Loucy (cell line): ENCODE measurements at regions not wholly inside any gene's neighbourhood (a gene's known extent, or its start where the extent isn't known, plus 50 kb on each side); places are given as distances from the start of the nearest gene placed in this dataset.

Source experiments
- H2AFZ ChIP-seq: fragments of 200-600 bp; sonication (generic); 2 replicates; pipeline ENCODE4 v1.6.0; 2016; ENCODE audit warnings: antibody characterized with exemption, mild to moderate bottlenecking, low read length, moderate library complexity
- H3F3A ChIP-seq: fragments of 200-600 bp; 2 replicates; pipeline ENCODE4 v1.6.0; 2016; ENCODE audit warnings: antibody characterized with exemption, low read depth, mild to moderate bottlenecking
- H3K27me3 ChIP-seq: fragments of 200-600 bp; sonication (generic); 2 replicates; pipeline ENCODE4 v1.6.1; 2014; ENCODE audit warnings: low read length, mild to moderate bottlenecking; ENCODE audit not compliant: insufficient read depth, poor library complexity, severe bottlenecking
- H3K36me3 ChIP-seq: fragments of 200-600 bp; sonication (generic); 2 replicates; pipeline ENCODE4 v1.6.1; 2016; ENCODE audit warnings: low read length; ENCODE audit not compliant: insufficient read depth
- H3K4me1 ChIP-seq: fragments of 200-600 bp; sonication (generic); 2 replicates; pipeline ENCODE4 v1.5.1; 2014; ENCODE audit warnings: low read length, mild to moderate bottlenecking; ENCODE audit not compliant: insufficient read depth, poor library complexity, severe bottlenecking
- H3K4me2 ChIP-seq: fragments of 200-600 bp; sonication (generic); 2 replicates; pipeline ENCODE4 v1.6.0; 2014; ENCODE audit warnings: antibody characterized with exemption, low read length, low read depth, mild to moderate bottlenecking; ENCODE audit not compliant: poor library complexity, severe bottlenecking
- H3K4me3 ChIP-seq: fragments of 200-600 bp; sonication (generic); 2 replicates; pipeline ENCODE4 v1.5.1; 2014; ENCODE audit warnings: low read length, mild to moderate bottlenecking, mixed read lengths; ENCODE audit not compliant: poor library complexity, severe bottlenecking
- H3K79me2 ChIP-seq: fragments of 200-600 bp; sonication (generic); 2 replicates; pipeline ENCODE4 v1.6.1; 2014; ENCODE audit warnings: low read length; ENCODE audit not compliant: insufficient read depth
- H3K9ac ChIP-seq: fragments of 200-600 bp; sonication (generic); 2 replicates; pipeline ENCODE4 v1.6.0; 2014; ENCODE audit warnings: mild to moderate bottlenecking, low read depth, low read length, moderate library complexity; ENCODE audit not compliant: poor library complexity, severe bottlenecking
- H3K9me2 ChIP-seq: fragments of 200-600 bp; sonication (generic); replicated peaks from 2 replicates; pipeline ENCODE4 v1.6.1; 2016; ENCODE audit warnings: low read depth, low read length, mixed read lengths
- H3K9me3 ChIP-seq: fragments of 200-600 bp; sonication (generic); 2 replicates; pipeline ENCODE4 v1.6.1; 2014; ENCODE audit warnings: mild to moderate bottlenecking, antibody characterized with exemption, low read length, low read depth; ENCODE audit not compliant: insufficient read depth
- H4K20me1 ChIP-seq: fragments of 200-600 bp; sonication (generic); 2 replicates; pipeline ENCODE4 v1.6.0; 2014; ENCODE audit warnings: antibody characterized with exemption, low read length, mild to moderate bottlenecking; ENCODE audit not compliant: insufficient read depth, poor library complexity, severe bottlenecking
- CTCF ChIP-seq: fragments of 200-600 bp; sonication (generic); conservative IDR thresholded peaks from 2 replicates; pipeline ENCODE4 v1.5.1; 2014; ENCODE audit warnings: mild to moderate bottlenecking, antibody characterized with exemption, low read length
- EZH2phosphoT487 ChIP-seq: fragments of 200-600 bp; IDR thresholded peaks from 2 replicates; pipeline ENCODE4 v1.6.1; 2018; ENCODE audit warnings: antibody characterized with exemption, mild to moderate bottlenecking, moderate library complexity, borderline replicate concordance

- H3K4me2 ChIP-seq = peak overlapping the region; percentile 56
Observed at GRCh38 chr3:23071296-23071695, 131.8 kb upstream of the UBE2E2 start.

DNA sequence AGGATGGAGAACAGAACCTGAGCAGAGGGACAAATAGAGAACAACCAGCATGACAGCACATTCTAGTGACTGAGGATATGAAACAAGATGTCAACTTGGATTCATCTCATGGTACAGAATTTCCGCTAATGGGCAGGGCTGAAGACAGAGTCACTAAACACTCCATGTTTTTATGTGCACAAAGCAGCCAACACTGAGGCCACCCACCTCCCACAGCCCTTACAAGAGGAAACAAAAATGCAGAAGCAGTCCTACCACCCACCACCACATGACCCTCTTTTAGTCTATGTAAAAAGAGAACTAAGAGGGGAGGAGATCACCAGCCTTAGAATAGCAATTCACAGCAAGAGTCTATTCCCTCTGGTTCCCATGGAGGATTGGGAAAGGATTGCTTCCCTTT lies 131.4 kb upstream of the UBE2E2 start:
- Histone ChIP-seq H4K20me1 (no peaks in the 10 kb centered on the region), H3F3A (no peaks in the 10 kb centered on the region), H3K4me2 (peak overlapping the region; percentile 56), H3K79me2 (no peaks in the 10 kb centered on the region), H3K9me3 (no peaks in the 10 kb centered on the region), H2AFZ (no peak overlapping the region), H3K27me3 (no peaks in the 10 kb centered on the region), H3K4me3 (peak overlapping the region; percentile 11), H3K4me1 (peaks cover 25% of the 10 kb centered on the region), H3K9me2 (no peaks in the 10 kb centered on the region), H3K36me3 (no peaks in the 10 kb centered on the region), H3K9ac (peak overlapping the region; percentile 18)
- TF ChIP-seq EZH2phosphoT487 (no peak), CTCF (no peak)

More at GRCh38 chr3:23071296-23071695, 131.8 kb upstream of the UBE2E2 start:
- no peaks in the 10 kb centered on the region for H3K9me3 ChIP-seq
- no peaks in the 10 kb centered on the region for H3K9me2 ChIP-seq
- no peak for TF ChIP-seq EZH2phosphoT487
- no peak for TF ChIP-seq CTCF
- H3K36me3 ChIP-seq = no peaks in the 10 kb centered on the region
- H3K4me3 ChIP-seq = peak overlapping the region; percentile 11
- no peaks in the 10 kb centered on the region for H4K20me1 ChIP-seq
- H3K9ac ChIP-seq = no peak overlapping the region
- no peaks in the 10 kb centered on the region for H3K27me3 ChIP-seq
- no peaks in the 10 kb centered on the region for H3F3A ChIP-seq
- H3K79me2 ChIP-seq = no peaks in the 10 kb centered on the region
- no peak overlapping the region for H2AFZ ChIP-seq
- peaks cover 25% of the 10 kb centered on the region for H3K4me1 ChIP-seq

GRCh38 chr3:23072693-23073092 lies 130.4 kb upstream of the UBE2E2 start:
- Histone ChIP-seq H3K9ac (no peak overlapping the region), H3K79me2 (no peaks in the 10 kb centered on the region), H2AFZ (no peak overlapping the region), H3K9me3 (no peaks in the 10 kb centered on the region), H3K4me3 (no peak overlapping the region), H3K4me2 (no peak overlapping the region), H3F3A (no peaks in the 10 kb centered on the region), H3K27me3 (no peaks in the 10 kb centered on the region), H4K20me1 (no peaks in the 10 kb centered on the region), H3K4me1 (peaks cover 25% of the 10 kb centered on the region), H3K36me3 (no peaks in the 10 kb centered on the region), H3K9me2 (no peaks in the 10 kb centered on the region)
- TF ChIP-seq CTCF = no peak
- no peak for TF ChIP-seq EZH2phosphoT487
